GM19025 (cell line): ENCODE measurements at regions not wholly inside any gene's neighbourhood (a gene's known extent, or its start where the extent isn't known, plus 50 kb on each side); places are given as distances from the start of the nearest gene placed in this dataset.

Experiments
- ATAC-seq: cut with Tn5 transposase; IDR thresholded peaks from one replicate; pipeline ENCODE4 v1.9.1; 2021; ENCODE audit warnings: mild to moderate bottlenecking, low read depth, moderate library complexity; ENCODE audit not compliant: unreplicated experiment

DNA sequence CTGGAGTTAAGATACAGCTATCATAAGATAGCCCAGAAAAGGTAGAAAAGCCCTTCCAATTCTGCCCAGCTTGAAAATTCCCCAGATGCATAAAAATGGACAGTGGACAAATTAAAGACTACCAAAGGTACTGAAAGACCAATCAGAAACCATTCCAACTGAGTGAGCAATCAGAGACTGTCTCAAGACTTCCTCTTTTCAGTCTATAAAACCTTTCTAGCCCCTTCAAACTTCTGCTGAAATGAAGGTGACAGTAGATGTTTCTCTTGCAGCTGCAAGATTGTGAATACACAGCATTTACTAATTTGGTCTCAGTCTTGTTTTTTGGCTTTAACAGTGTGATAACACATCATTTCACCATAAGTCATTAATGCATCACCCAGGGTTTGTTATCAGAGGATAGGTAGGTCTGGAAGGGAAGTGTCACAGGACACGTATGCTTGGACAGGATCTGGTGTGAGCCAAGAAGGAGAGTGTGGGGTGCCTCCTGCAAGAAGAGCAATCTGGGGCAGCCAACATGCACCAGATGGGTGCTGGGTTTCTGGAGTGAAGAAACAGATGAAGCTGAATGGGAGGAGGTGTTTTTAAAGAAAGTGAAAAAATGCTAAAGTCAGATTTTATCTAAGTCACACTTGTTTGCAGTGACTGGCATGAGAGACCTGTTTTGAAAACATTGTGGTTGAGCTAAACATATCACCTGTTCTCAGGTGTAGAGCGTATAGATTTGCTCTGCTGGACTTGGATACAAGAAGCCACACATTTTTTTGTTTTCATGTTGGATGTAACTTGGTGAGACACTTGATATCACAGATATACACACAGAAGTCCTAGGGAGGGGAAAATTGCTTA is 75.3 kb upstream of the DDX18 start:
- no peak for ATAC-seq

GRCh38 chr2:117745537-117745936 is 69.0 kb upstream of the DDX18 start:
- ATAC-seq: no peak

DNA sequence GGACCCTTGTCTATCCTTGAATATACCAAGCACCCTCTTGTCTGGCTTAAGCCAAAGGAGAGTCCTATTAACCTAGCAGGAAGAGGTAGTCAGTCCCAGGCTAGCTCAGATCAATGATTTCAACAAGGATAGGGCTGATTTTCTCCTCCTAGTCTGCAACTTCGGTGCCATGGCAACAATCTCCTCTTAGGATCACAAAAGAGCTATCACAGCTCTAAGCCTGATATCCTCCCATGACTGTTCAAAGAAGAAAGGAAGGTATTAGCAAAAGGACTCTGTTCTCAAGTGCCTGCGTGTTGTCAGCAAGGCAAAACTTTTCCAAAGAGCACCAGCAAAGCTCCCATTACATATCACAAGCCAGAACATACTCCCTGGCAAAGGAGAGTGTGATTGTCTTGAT is 58.7 kb upstream of the DDX18 start:
- no peak for ATAC-seq

GRCh38 chr2:117760916-117761315 is 53.6 kb upstream of the DDX18 start:
- no peak for ATAC-seq

GRCh38 chr2:117762454-117762853 is 52.0 kb upstream of the DDX18 start:
- ATAC-seq: no peak

DNA sequence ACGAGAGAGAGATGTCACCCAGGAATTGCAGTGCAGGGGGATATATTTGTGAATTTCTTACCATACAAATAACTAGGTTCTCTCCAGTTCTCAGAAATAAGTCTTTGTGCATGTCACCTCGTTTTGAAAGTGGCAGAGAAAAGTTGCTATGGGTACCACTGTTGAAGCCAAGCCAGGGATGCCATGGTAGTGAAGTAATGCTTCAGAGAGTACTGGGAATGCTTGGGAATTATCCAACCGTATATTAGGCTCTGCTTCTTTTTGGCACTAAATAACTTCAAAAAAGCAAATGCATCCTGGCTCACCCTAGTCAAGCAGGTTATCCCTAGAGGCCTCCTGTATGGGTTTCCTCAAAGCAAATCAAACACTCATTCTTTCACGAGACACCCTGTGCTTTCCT is 50.7 kb upstream of the DDX18 start:
- no peak for ATAC-seq
